Activated naive CD8-positive, alpha-beta T cell treated with anti-CD3 and anti-CD28 coated beads, Interleukin-2, amount 50 U/mL, for 16 hours (primary cell): ENCODE measurements at regions not wholly inside any gene's neighbourhood (a gene's known extent, or its start where the extent isn't known, plus 50 kb on each side); places are given as distances from the start of the nearest gene placed in this dataset.

ENCODE experiments used
- DNase-seq: peaks from one replicate; pipeline ENCODE4 v3.0.0-alpha.2; 2020; ENCODE audit warnings: low read depth, low spot score

DNA sequence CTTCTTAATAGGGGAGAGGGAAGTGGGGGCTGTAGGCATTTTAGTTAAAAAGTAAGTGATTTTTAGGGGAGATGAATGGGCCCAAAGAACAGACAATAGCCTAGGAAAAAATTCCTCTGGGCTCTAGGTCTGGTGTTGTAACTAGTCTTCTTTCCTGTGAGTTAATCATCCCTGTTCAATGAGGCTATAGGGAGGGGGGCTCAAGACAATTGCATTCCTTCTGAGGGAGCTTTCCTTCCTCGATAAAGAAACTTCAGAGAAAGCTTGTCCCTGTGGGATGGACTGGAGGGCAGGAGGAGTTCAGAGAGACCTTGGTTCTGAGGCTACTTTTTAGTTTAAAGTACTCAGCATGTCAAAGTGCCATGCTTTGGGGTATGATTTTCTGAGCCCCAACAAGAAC lies 127.2 kb downstream of the BBS10 start:
- no peak for DNase-seq

DNA sequence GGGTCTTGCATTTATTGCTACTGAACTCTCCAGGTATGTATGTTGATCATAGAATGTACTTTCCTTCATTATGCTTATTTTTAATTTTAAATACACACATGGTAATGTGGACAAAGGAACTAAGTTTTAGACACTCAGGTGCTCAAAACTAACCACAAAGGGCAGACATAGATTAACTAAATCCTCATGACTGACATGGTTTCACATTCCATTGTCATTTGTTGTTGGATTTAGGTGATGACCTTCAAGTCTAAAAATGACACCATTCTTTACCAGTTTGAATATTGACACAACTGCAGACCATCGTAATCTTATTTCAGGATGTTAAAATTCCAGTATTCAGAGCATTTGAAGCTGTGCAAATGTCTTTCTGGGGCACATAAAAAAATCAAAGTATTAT lies 128.4 kb downstream of the BBS10 start:
- DNase-seq = no peak

DNA sequence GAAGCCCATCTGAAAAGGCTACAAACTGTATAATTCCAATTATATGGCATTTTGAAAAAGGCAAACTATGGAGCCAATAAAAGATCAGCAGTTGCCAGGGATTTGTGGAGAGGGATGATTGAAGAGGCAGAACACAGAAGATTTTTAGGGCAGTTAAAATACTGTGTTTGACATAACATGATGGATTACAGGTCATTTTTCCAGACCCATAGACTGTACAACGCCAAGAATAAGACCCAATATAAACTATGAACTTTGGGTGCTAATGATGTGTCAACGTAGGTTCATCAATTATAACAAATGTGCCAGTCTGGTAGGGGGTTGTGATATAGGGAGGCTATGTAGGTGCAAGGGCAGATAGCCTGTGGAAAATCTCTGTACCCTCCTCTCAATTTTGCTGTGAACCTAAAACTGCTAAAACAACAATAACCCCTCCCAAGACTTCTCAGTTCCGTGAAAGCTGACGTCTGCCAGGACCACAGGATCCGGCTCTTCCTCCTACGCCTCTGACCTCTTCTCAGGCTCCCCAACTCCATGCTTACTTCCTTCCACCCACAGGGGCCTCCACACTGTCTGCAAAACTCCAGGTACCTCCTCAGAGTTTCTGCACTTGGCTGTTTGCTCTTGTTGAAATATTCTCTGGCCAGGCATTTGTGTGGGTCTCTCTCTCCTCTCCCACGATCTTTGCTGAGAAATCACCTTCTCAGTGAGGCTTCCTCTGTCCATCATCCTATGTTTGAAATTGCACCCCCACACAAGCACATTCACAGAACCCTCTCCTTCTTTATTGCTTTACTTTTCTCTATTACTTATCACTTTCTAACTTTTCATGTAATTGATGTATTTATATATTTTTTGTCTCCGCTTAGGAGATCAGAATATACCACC lies 131.4 kb downstream of the BBS10 start:
- no peak for DNase-seq

DNA sequence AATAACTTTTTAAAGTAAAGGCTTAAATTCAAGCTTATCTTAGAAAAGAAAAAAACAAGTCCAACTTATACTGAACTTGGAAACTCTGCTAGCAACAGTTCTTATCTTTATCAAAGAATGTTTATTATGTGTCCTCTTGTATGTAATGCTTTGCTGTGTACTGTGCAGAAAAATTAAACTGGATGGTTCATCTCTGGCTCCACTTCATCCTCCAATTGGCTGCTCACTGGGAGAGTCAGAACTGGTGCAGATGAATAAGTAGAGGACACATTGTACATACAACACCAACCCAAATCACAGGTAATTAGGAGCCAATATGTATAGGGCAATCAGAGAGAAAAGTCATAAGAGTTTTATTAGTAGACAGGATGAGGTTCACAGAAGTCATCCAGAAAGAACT lies 123.6 kb upstream of the NAP1L1 start:
- no peak for DNase-seq

DNA sequence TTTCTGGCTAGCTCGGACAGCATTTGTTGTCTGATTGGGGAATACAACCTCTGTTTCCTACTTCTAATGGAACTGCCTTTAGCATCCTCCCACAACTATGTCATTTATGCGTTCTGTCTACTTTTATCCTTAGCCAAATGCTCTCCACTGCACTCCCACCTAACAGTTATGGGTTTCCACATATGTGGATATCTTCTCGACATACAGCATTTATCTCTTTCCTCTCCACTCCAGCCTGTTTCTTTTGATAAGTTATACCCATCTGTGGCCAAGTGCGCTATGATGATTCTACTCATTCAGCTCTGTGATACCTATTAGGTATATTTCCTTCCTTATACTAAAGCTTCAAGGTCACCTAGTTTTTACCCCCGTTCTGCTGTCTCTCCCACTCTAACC lies 122.2 kb upstream of the NAP1L1 start:
- DNase-seq = no peak

DNA sequence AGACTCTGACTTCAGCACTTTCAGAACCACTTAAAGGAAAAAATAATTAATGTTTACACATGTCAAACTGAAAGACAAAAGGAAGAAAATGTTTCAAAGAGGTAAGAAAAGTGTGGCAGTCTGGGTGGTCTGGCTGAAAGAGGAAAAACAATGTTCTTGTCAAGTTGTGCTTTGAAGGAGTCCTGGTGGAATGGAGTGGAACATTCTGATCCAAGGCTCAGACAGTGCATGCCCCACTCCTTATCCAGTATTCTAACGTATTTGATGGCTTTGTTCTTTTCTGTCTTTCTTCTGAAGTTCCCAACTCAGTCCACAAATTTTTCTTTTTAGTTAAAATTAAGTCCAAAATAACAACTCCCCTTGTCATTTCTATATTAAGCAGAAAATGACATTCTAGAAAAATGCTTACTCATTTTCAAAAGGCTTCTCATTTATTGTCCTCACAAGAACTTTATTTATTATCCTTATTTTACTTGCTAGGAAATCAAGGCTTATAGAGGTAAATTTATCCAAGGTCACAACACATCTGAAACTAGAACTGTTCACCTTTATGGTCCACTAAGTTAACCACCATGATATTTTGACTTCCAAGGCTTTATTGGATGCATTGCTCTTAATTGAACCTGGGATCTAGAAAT lies 121.7 kb upstream of the NAP1L1 start:
- DNase-seq = no peak

DNA sequence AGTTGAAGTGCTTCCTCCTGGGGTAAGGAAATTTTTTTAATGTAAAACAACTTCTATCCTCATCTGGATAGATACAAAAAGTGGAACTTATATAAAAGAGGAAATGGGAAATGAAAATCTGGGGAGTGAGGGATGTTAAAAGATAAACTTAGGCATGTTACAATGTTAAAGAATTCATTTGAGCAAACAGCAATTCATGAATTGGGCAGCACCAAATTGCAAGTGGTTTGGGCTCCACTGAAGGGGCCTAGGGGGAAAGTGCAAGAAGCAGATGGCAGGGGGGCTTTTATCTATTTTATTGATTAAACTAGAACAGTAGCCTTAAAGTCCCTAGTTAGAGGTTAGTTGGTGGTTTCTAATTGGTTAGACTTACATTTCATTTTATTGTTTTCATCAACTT lies 118.1 kb upstream of the NAP1L1 start:
- no peak for DNase-seq

DNA sequence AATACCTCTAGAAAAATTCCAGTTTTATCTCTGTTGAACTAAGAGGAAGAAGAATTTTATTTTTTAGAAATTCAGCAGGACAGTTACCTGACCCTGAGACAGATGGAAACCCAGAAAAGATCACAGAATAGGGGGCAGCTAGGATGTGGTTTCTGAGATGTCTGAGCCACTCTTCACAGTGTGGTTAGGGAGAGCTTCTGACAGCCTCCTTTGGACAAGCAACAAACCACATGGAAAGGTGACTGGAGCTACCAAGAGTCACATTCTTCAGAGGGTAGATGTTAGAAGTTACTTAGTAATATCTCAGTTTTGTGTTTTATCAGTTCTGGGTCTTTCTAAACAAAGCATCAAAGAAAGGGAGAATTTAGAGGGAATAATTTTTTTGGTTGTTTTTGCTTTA lies 117.3 kb upstream of the NAP1L1 start:
- no peak for DNase-seq

DNA sequence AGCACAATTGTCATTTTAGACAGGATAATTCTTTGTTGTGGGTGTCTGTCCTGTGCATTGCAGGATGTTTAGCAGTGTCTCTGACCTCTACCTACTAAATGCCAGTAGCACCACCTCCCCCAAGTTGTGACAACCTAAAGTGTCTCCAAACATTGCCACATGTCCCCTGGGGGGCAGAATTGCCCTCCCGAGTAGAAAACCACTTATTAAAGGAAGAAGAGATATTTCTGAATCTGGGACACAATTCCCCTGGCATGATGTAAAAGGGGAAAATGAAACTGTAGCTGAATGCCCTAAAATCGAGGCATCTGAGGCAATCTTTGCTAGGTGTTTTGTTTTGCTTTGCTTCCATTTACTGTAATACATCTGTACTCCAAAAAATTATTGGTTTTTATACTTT lies 116.8 kb upstream of the NAP1L1 start:
- no peak for DNase-seq

DNA sequence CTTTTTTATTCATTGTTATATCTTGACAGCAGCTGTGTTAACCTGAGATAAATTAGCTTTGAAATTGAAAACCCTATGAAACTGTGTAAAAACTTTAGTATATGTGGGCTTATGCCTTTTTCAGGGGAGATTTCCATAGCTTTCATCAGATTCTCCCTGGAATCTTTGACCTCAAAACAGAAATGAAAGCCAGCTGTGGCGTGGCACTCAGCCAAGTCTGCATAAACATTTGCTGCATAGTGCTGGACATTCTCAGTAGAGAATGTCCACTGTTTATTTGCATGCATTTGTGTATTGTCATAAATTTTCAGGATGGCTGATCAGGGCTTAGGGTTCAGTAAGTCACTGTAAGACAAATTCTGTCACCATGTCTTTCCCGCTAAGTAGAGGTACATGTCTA lies 115.3 kb upstream of the NAP1L1 start:
- DNase-seq = no peak

DNA sequence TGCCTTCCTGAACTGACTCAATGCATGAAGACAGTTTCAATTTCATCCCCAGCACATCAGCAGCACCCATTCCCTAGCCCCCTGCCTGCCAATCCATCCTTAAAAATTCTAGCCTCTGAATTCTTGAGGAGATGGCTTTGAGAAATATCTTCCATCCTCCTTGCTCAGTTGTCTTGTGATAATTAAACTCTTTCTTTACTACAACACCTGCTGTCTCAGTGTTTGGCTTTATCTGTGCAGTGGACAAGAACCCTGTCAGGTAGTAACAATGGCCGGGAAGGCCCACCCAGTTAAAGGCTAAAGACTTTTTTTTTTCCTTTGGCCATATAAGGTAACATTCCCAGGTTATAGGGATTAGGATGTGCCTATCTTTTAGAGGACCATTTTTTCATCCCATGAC lies 114.4 kb upstream of the NAP1L1 start:
- no peak for DNase-seq

DNA sequence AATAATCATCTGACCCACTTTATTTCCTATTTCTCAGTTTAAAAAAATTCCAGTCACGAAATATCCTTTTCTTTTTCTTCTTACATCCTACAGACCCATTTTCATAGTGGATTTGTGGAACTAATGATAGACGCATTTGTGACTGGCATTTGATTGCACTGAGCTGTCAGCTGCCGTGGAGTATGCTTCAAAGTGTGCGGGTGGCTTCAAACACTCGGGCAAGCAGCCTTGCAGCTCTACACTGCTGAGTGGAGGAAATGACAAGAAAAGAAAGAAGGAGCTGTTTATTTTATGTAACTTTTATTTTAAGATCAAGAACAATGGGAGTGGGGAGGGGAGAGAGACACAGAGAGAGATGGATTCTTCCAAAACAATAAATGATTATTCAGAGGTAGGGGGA lies 112.8 kb upstream of the NAP1L1 start:
- no peak for DNase-seq

DNA sequence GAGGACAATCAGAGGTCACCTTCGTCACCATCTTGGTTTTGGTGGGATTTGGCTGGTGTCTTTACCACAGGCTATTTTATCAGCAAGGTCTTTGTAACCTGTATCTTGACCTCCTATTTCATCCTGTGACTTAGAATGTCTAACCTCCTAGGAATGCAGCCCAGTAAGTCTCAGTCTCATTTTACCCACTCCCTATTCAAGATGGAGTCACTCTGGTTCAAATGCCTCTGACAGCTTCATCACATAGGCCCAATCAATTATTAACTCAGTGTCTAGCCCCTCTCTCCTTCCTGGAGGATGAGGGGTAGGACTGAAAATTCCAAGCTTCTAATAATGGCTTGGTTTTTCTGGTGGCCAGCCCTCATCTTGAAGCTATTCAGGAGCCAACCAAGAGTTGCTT lies 111.4 kb upstream of the NAP1L1 start:
- no peak for DNase-seq

DNA sequence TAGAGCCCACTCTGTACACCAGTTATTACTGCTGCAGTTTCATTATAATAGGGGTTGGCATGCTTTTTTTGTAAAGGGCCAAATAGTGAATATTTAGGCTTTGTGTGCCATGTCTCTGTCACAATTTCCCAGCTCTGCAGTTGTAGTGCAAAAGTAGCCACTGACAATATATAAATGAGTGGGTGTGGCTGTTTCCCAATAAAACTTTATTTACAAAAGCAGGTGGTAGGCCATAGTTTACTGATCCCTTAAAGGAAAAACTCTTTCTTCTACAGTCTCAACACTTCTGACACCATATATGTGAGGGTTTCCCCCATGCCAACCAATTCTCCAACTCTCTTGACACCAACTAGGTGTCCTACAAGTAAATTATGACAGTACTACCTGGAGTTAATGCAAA lies 110.2 kb upstream of the NAP1L1 start:
- DNase-seq = no peak

DNA sequence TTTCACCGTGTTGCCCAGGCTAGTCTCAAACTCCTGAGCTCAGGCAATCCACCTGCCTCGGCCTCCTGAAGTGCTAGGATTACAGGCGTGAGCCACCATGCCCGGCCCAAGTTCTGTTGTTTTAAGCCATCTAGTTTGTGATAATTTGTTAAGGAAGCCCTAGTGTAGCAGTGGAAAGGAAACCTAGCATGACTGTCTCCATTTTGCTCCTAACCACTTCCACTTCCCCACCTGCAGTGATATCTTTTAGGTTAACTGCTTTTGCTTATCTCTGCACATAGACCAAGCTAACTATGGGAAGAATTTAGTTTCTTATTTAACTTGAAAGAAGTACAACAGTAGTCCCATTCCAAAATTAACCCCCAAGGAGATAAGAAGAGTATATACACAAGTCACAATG lies 109.5 kb upstream of the NAP1L1 start:
- no peak for DNase-seq

DNA sequence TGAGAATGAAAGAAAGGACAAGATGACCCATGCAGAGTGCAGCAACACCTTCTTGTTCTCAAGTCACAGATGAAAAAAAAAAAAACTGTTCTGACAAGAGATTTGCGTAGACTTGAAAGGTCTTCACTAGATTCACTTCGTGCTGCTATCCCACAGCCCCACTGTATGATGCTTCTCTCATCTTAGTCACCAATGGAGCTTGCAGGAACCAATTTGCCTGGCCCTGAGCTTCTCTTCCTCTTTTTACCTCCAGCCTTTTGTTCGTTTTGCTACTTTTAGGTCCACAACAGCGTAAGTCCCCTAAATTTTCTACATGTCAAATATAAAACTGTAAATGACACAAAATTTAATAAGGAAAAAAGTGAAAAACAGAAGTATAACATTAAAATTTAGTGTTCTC lies 107.9 kb upstream of the NAP1L1 start:
- no peak for DNase-seq

DNA sequence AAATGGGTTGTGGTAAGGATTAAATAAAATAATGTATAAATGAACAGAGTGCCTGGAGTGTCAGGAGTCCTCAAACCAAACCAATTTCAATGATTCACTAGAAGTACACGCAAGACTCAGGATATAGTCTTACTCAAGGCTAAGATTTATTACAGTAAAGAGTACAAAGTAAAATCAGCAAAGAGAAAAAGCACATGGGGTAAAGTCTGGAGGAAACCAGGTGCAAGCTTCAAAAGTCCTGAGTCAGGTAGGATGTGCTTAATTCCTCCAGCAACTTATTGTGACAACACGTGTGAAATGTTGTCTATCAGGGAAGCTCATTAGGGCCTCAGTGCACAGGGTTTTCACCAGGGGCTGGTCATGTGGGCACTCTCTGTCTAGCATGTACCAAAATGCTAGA lies 105.8 kb upstream of the NAP1L1 start:
- DNase-seq = no peak

DNA sequence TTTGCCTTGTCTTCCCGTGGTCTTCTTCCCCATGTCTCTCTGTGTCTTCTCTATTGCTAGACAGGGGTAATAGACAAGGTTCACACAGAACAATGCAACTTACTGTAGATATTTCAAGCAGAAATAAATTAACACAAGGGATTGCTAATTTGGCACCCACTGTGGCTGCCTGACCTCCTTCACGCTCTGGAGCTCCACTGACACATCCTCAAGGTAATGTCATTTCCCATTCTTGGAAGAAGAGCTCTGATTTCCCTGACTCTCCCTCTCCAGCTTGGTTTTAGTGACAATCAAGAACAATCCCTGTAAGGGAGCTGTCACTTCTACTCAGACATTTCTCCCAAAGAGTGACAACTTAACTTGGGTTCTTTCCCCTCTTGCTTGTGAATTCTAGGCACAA lies 105.4 kb upstream of the NAP1L1 start:
- no peak for DNase-seq

DNA sequence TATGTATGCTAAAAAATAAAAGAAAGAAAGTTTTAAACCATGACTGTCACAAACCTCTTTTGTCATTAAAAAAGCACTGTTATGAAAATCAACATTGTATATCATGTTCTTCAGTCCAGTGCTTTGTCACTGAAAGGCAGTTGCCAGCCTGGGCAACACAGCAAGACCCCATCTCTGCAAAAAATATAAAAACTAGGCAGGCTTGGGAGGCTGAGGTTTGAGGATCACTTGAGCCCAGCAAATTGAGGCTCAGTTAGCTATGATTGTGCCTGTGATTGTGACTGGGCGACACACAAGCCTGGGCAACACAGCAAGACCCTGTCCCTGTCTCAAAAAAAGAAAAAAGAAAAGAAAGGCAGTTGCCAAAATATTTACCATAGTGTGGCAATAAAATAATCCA lies 102.7 kb upstream of the NAP1L1 start:
- no peak for DNase-seq

DNA sequence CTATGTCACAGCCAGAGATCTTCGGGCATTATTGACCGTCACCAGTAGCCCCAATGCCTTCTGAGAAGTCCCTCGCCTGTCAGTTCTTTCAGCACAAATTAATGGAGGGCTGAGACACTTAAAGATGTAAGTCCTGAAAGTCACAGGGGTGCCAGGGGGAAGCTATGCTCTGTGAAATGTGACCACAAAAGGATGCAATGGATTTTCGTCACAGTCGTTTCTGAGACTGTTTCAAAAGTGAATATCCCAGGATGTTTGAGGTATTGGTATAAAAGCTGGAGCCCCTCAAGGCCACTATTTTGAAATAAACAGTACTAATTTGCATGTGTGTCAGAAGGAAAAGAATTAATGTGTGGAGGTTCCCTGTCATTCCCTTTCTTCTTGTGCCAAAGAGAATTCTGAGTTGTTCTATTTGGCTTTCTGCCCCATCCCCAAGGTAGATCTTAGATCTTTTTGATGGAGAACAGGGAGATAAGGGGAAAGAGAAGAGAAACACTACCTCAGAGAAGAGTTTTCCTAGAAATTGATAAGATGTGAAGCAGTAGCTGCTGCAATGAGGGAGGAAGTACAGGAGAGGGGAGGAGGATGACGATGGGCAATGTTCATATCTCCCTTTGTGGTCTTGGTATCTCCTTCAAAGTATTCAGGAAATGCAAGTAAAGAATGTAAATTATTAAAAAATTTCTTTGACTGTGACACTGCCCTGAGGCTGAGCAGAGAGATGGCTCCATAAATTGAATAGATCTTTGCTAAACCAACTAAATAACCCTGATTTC lies 101.8 kb upstream of the NAP1L1 start:
- DNase-seq = no peak

DNA sequence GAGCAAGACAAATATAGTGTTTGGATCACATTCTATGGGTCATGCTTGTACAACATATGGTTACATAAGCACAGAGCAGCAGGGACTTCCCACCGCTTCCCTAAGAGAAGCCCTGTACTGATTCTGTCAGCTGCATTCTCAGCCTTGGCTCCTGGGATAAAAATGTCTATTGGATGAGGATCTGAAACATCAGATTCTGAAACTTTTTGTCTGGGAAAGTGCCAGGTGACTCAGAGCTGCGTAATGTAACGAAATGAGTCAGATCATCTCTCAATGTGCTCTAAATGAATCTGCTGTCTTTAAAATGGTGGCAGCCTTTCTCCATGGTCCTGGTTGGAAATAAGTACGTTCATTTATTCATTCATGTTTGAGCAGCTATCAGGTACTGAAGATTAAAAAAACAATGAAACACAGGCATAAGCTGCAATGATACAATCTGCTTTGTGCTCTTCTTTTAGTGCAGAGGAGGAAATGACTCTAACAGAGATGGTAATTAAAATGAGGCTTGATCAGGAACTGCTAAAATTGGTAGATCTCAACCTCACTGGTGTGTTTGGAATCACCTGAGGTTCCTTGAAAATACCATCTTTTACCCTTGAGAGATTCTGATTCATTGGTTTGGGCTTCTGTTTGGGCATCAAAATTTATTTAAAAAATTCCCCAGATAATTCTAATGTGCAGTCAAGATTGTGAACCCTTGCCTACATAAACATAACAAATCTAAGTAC lies 99.1 kb upstream of the NAP1L1 start:
- DNase-seq = no peak
